HG02938 (cell line): ENCODE measurements at regions not wholly inside any gene's neighbourhood (a gene's known extent, or its start where the extent isn't known, plus 50 kb on each side); places are given as distances from the start of the nearest gene placed in this dataset.

ENCODE experiments used
- ATAC-seq: cut with Tn5 transposase; IDR thresholded peaks from one replicate; pipeline ENCODE4 v1.9.1; 2021; ENCODE audit warnings: mild to moderate bottlenecking, moderate library complexity; ENCODE audit not compliant: unreplicated experiment

DNA sequence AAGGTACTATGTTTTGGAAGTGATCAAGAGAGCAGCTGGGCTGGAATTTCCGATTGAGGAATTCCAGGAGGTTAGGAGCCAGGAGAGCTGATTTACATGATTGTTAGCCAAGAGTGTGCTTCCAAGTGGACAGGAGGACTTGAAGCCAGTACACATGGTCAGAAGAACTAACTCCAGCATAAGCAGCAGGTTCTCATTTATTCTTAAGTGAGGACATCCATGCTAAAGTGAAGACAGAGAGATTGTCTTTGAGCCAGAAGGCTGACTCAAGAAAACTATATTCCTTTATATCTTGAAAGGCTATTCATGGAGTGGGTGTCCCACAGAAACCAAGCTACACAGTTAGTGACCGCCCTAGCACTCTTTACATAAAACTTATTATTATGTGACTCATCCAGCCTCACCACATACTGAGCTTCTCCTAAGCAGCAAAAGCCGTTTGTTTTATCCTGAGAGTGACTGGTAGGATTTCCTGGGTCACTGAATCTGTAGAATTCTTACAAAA lies 56.7 kb upstream of the SEMA3A start:
- no peak for ATAC-seq

DNA sequence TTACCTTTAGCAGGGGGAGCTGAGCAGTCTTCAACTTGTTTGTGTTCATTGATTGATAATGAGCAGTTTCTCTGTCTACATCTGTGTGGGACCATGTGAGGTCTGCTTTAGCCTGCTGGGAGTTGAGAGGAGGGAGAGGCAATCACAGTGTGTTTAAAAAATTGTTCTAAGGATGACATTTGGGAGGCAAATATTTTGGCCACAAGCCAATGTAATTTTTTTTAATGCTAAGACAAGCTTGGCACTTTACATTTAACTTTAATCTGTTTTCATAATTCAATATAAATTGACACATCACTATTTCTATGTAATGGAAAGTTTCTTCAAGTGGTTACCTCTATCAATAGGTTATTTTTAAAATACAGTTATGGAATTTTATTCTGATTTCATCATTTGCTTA lies 55.9 kb upstream of the SEMA3A start:
- no peak for ATAC-seq

DNA sequence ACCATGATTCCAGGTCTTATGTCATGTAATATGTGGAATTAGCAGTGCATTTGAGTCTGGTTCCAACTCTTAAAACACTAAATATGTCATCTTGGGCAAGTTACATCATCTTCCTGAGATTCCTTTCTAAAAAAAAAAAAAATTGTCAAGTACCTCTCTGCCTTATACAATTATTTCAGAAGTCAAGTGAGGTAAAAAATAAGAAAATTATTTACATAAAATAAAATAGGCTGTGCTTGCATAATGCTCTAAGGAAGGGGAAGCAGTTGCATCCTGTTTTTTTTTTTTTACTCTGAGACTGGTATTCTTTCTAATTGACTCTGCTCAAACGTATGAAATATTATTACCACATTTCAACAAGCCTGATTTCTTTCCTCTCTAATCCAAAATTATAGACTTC lies 55.1 kb upstream of the SEMA3A start:
- ATAC-seq, result no peak

DNA sequence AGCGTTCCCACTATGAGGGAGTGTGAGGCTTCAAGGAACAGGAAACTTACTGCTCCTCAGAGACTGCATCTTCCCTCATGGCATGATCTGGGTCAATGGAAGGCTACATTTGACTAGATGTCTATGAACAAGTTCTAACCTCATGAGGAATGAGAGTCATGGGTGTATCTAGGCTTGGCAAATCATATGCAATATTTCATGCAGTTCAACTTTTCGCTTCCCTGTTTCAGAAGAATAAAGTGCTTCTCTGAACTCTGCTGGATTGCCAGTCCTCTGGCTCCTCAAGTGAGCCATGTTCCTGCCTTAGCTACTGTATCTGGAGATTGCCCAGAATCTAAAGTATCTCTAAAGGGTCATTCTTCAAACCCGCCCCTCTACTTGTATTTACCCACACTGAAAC lies 54.3 kb upstream of the SEMA3A start:
- no peak for ATAC-seq

DNA sequence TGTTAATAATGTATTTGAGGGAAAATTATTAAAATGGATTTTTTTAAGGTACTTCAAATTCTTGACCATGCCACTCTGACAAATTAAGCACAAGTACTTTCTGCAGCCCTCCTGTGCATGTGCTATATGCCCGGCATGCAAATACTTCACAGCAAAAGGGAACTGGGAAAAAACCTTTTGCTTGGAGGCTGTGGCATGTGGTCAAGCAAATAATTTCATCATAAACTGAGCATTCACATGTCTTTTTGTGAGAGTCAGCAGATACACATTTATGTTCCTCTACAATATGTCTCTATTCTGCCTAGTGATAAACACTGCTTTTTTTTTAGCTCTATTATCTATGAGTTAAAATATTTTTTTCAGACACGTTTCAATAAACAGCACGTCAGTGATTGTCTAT lies 53.7 kb upstream of the SEMA3A start:
- no peak for ATAC-seq

DNA sequence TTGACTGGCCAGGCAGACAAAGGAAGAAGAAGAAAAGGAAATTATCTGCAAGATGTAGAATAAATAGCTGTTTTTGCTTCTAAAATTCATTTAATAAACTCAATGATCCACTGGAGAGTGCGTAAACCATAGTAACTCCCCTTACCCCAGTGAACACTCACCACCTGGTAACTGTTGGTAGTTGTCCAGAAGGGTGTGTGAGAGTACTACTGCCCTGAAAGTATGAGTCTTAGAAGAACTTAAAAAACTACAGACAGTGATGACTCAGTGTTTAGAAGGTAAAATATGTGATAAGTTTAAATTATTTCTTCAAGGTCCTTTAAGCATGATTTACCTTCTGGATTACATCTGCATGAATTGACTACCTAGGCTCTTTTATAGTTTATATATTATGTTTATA lies 53.0 kb upstream of the SEMA3A start:
- ATAC-seq, result no peak

DNA sequence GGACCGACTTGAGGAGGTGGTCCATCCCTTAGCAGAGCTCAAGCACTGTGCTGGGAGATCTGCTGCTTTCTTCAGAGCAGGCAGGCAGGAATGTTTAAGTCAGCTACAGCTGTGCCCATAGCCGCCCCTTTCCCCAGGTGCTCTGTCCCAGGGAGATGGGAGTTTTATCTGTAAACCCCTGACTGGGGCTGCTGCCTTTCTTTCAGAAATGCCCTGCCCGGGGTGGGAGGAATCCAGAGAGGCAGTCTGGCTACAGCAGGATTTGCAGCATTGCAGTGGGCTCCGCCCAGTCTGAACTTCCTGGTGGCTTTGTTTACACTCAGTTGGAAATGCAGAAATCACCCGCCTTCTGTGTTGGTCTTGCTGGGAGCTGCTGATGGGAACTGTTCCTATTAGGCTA lies 51.2 kb upstream of the SEMA3A start:
- ATAC-seq, result no peak
